ENCODE measurements at regions not wholly inside any gene's neighbourhood (a gene's known extent, or its start where the extent isn't known, plus 50 kb on each side); places are given as distances from the start of the nearest gene placed in this dataset.

- Histone ChIP-seq H2BK20ac (ENCODE audit: low read length) (no peak overlapping the region), H3K4me2 (ENCODE audit: insufficient read depth in 1 of 2, low read depth in 2 of 2, low read length in 2 of 2) (no peak overlapping the region), H3K23me2 (ENCODE audit: low read depth, low read length) (no peaks in the 10 kb centered on the region), H3K27ac (ENCODE audit: low read depth, low read length) (no peak overlapping the region), H3K9me3 (ENCODE audit: insufficient read depth in 2 of 2, low read depth in 1 of 2, low read length in 1 of 2) (no peaks in the 10 kb centered on the region), H3K79me1 (ENCODE audit: low read depth, low read length) (no peaks in the 10 kb centered on the region), H3K9ac (replicated peaks in 1 of 4; ENCODE audit: extremely low read depth in 1 of 4, low read depth in 3 of 4, low read length in 3 of 4) (no peak overlapping the region), H2AFZ (ENCODE audit: low read length) (0 out of 2 replicates have a peak overlapping the region, but pooled peaks have one; percentile 2), H2BK15ac (ENCODE audit: low read length) (no peak overlapping the region), H3K79me2 (ENCODE audit: control insufficient read depth in 1 of 2, insufficient read depth in 2 of 2, low read length in 2 of 2) (no peaks in the 10 kb centered on the region), H2BK5ac (ENCODE audit: low read depth, low read length) (no peak overlapping the region), H3K4me3 (ENCODE audit: extremely low read depth in 1 of 4, insufficient read depth in 2 of 4, low read depth in 3 of 4, low read length in 4 of 4) (no peak overlapping the region), H3K14ac (ENCODE audit: insufficient read length) (no peak overlapping the region), H3K56ac (replicated peaks; ENCODE audit: insufficient read length, low read depth, low read length) (no peak overlapping the region), H3K36me3 (ENCODE audit: control insufficient read depth in 2 of 4, insufficient read depth in 4 of 4, low read length in 3 of 4) (no peaks in the 10 kb centered on the region), H3K23ac (ENCODE audit: insufficient read length) (no peak overlapping the region), H4K20me1 (replicated peaks in 1 of 2; ENCODE audit: control insufficient read depth in 1 of 2, insufficient read depth in 2 of 2, low read length in 2 of 2) (no peaks in the 10 kb centered on the region), H3K4ac (replicated peaks; ENCODE audit: insufficient read length, low read depth, low read length) (no peak overlapping the region), H3K27me3 (replicated peaks in 1 of 4; ENCODE audit: control insufficient read depth in 3 of 4, extremely low read depth in 1 of 4, insufficient read depth in 3 of 4, low read length in 3 of 4) (no peaks in the 10 kb centered on the region), H4K8ac (ENCODE audit: extremely low read depth, insufficient read depth, low read length) (no peak overlapping the region), H2AK5ac (ENCODE audit: low read depth, low read length) (no peak overlapping the region), H2BK120ac (replicated peaks; ENCODE audit: low read depth, low read length) (no peak overlapping the region), H4K91ac (replicated peaks; ENCODE audit: insufficient read length, low read length) (no peak overlapping the region), H3K18ac (ENCODE audit: extremely low read depth, low read length) (no peak overlapping the region), H2BK12ac (ENCODE audit: low read depth, low read length) (no peak overlapping the region), H4K5ac (ENCODE audit: insufficient read length, low read depth, low read length) (no peak overlapping the region), H3K4me1 (replicated peaks in 1 of 4; ENCODE audit: control insufficient read depth in 3 of 4, insufficient read depth in 4 of 4, low read length in 3 of 4) (no peaks in the 10 kb centered on the region)
- TF ChIP-seq TCF12 (IDR thresholded peaks at IDR 0.05; ENCODE audit: low read depth, low read length) (no peak), MAFK (IDR thresholded peaks at IDR 0.05; ENCODE audit: low read depth, low read length) (no peak), HDAC2 (IDR thresholded peaks at IDR 0.05; ENCODE audit: borderline replicate concordance in 1 of 2, low read depth in 2 of 2, low read length in 2 of 2) (no peak), BRCA1 (IDR thresholded peaks at IDR 0.05; ENCODE audit: low read depth, low read length) (no peak), EZH2 (IDR thresholded peaks at IDR 0.05; ENCODE audit: low read depth, low read length, severe bottlenecking) (no peak), HDAC6 (IDR thresholded peaks at IDR 0.05; ENCODE audit: low read depth, low read length) (no peak), SIRT6 (IDR thresholded peaks at IDR 0.05; ENCODE audit: low read length) (no peak), GTF2F1 (IDR thresholded peaks at IDR 0.05; ENCODE audit: borderline replicate concordance, low read depth, low read length) (no peak), BACH1 (IDR thresholded peaks at IDR 0.05; ENCODE audit: low read length) (no peak)
- 88% methylated on average over 1 of the region's 1 CpG; no CpG with 5 or more reads in 1 of the 2 experiments for WGBS, 2 experiments (ENCODE audit: extremely low coverage in 1 of 2, insufficient coverage in 1 of 2, insufficient read length in 1 of 2, insufficient replicate concordance in 2 of 2, low coverage in 1 of 2, low lambda C conversion rate in 2 of 2, missing lambda C conversion rate in 1 of 2)
- no peak for FAIRE-seq
- no peak for DNase-seq (ENCODE audit: low read depth in 1 of 2, low spot score in 2 of 2)
- CTCF ChIA-PET (ENCODE audit: partially characterized antibody): interaction anchor here (0.6 to 0.8 kb wide), 2 partner anchors 12 to 14 kb away, joined by 3 read pairs; no protein-coding TSS in a partner anchor
- POLR2A ChIA-PET (ENCODE audit: partially characterized antibody): no interaction called here
Measured at GRCh38 chr13:61136515-61136914, 279.1 kb downstream of the PCDH20 start.
